AG04450 (cell line): ENCODE measurements at regions not wholly inside any gene's neighbourhood (a gene's known extent, or its start where the extent isn't known, plus 50 kb on each side); places are given as distances from the start of the nearest gene placed in this dataset.

Experiments
- CTCF ChIA-PET: fragments of 300-600, 350-600 bp; formaldehyde crosslinking; extraction: SDS; loops from one replicate; lab custom pipeline; 2022; ENCODE audit warnings: antibody characterized with exemption, inconsistent platforms; lab: Charles Lee
- POLR2A ChIA-PET: fragments of 350-600 bp; formaldehyde crosslinking; extraction: SDS; loops from one replicate; lab custom pipeline; 2021; ENCODE audit warnings: antibody characterized with exemption, inconsistent platforms; lab: Yijun Ruan, JAX
- DNase-seq: peaks from one replicate; pipeline ENCODE4 v3.0.0-alpha.2; 2011; ENCODE audit warnings: low read depth, low spot score
- H3K27ac ChIP-seq: one replicate; pipeline ENCODE4 v1.5.1; 2012; ENCODE audit warnings: low read depth, low read length, control low read depth
- H3K27me3 ChIP-seq: one replicate; pipeline ENCODE4 v1.6.0; 2012; ENCODE audit warnings: low read length; ENCODE audit not compliant: control insufficient read depth, insufficient read depth
- H3K4me3 ChIP-seq: 2 replicates; pipeline ENCODE4 v1.5.1; 2011; ENCODE audit warnings: mild to moderate bottlenecking, low read depth, low read length, control low read depth
- H3K9me3 ChIP-seq: 2 replicates; pipeline ENCODE4 v1.5.1; 2012; ENCODE audit warnings: low read length; ENCODE audit not compliant: control insufficient read depth, insufficient read depth
- CTCF ChIP-seq: IDR thresholded peaks from 2 replicates; pipeline ENCODE4 v1.5.1; 2011; ENCODE audit warnings: low read depth, low read length, control low read depth, inconsistent platforms

DNA sequence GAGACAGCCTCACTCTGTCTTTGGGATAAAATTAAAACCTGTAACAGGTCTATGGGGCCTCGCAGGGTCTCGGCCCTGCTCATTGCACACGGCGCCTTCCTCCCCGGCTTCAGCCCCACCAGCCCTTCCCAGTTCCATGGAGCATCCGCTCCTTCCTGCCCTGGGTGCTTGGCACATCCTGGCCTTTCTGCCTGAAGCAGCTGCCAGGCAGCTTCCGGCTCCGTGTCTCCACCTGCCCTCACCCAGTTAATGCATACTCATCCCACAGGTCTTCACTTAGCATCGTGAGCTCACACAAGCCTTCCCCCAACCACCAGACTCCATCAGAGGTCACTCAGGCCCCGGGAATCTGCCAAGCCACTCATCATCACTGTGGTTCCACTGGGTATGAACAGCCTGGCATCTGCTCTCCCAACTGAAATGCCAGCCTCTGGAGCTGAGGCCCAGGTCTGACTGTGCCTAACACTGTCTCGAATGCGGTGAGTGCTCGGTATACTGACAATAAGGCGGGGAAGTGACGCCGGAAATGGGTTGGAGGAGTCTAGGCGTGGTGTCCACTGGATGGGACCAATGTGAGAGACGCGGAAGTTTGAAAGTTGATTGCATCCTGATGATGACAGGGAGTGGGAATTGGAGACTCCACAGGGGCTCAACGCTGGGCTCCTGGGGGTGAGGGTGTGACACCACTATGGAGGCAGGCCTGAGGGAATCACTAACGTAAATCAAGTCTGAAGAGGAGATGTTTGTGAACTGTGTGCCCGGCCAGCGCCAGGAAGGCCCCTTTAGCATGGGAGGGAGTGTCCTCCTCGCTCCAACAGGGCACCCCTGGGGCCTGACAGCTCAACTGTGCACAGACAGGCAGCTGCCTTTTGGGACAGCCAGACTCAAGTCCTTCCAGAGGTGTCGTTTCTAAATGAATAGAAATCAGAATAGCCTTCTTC lies 245.8 kb downstream of the TTLL2 start:
- H3K27me3 ChIP-seq = no peaks in the 10 kb centered on the region
- DNase-seq = no peak
- H3K9me3 ChIP-seq = peaks cover 93% of the 10 kb centered on the region
- ChIA-PET CTCF (no interaction called here), POLR2A (no interaction called here)
- TF ChIP-seq CTCF = no peak
- H3K4me3 ChIP-seq = no peak overlapping the region
- H3K27ac ChIP-seq = no peak overlapping the region

GRCh38 chr6:167571550-167571949 lies 246.7 kb downstream of the TTLL2 start:
- DNase-seq = no peak
- Histone ChIP-seq H3K27ac (no peak overlapping the region), H3K4me3 (no peak overlapping the region), H3K9me3 (peaks cover 92% of the 10 kb centered on the region), H3K27me3 (no peaks in the 10 kb centered on the region)
- POLR2A ChIA-PET = no interaction called here
- CTCF ChIA-PET = no interaction called here
- TF ChIP-seq CTCF = no peak

GRCh38 chr6:167572106-167572505 lies 247.2 kb downstream of the TTLL2 start:
- Histone ChIP-seq H3K27ac (no peak overlapping the region), H3K4me3 (no peak overlapping the region), H3K9me3 (peaks cover 92% of the 10 kb centered on the region), H3K27me3 (no peaks in the 10 kb centered on the region)
- ChIA-PET POLR2A (no interaction called here), CTCF (no interaction called here)
- no peak for TF ChIP-seq CTCF
- DNase-seq = no peak

DNA sequence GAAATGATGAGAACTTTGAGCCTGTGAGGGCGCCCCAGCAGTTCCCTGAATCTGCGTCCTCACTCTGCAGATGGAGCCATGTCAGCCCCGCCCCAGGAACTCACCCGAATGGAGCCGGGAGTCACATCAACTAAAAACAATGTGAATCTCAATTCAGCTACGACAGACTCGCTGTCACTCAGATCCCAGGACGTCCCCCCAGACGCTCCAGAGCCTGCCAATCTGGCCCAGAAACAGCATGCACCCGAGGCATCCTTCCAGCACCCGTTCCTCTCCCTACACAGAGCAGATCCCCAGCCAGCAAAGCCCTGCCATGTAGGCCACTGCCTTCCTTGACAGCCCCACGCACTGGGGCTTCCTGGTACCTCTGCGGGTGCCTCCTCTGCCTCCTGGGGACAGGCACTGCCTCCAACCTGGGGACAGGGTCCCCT lies 248.0 kb downstream of the TTLL2 start:
- H3K27ac ChIP-seq = no peak overlapping the region
- no peak overlapping the region for H3K4me3 ChIP-seq
- no peak for TF ChIP-seq CTCF
- no peak for DNase-seq
- no peaks in the 10 kb centered on the region for H3K27me3 ChIP-seq
- ChIA-PET POLR2A (no interaction called here), CTCF (no interaction called here)
- peaks cover 92% of the 10 kb centered on the region for H3K9me3 ChIP-seq

GRCh38 chr6:167573461-167574215 lies 248.8 kb downstream of the TTLL2 start:
- POLR2A ChIA-PET = no interaction called here
- CTCF ChIA-PET = no interaction called here
- Histone ChIP-seq H3K4me3 (no peak overlapping the region), H3K27ac (no peak overlapping the region), H3K27me3 (no peaks in the 10 kb centered on the region), H3K9me3 (peaks cover 93% of the 10 kb centered on the region)
- no peak for TF ChIP-seq CTCF
- no peak for DNase-seq
